Right lobe of liver (tissue), 6 donors: ENCODE measurements at regions not wholly inside any gene's neighbourhood (a gene's known extent, or its start where the extent isn't known, plus 50 kb on each side); places are given as distances from the start of the nearest gene placed in this dataset.

Source experiments
- ATAC-seq, 4 donors: fragments of 200-7000 bp; cut with Tn5 transposase; one replicate each; pipeline ENCODE4 v1.9.1; 2020; ENCODE audit warnings: mild to moderate bottlenecking in 4 of 4, moderate library complexity in 4 of 4
- DNase-seq, 3 donors: peaks; one replicate each; pipeline ENCODE4 v3.0.0-alpha.2; 2020
- H3K27ac ChIP-seq, 3 donors: fragments of 200-600 bp; one replicate each; pipeline ENCODE4 v1.8.0; 2022
- H3K27me3 ChIP-seq, 2 donors: fragments of 200-600 bp; one replicate each; pipeline ENCODE4 v1.8.0; 2022
- H3K36me3 ChIP-seq, 4 donors: fragments of 200-600 bp; sonication (generic) in 1 of 4; one replicate each; pipeline versions ENCODE4 v1.5.1 to v1.8.0; 2017 to 2022; ENCODE audit warnings: control low read depth in 1 of 4
- H3K4me1 ChIP-seq, 4 donors: fragments of 200-600 bp; sonication (generic) in 1 of 4; one replicate each; pipeline versions ENCODE4 v1.5.1 to v1.8.0; 2017 to 2022; ENCODE audit warnings: control low read depth in 1 of 4
- H3K4me3 ChIP-seq, 3 donors: fragments of 200-600 bp; one replicate each; pipeline ENCODE4 v1.8.0; 2022
- H3K9me3 ChIP-seq, 4 donors: fragments of 200-600 bp; sonication (generic) in 1 of 4; one replicate each; pipeline versions ENCODE4 v1.5.1 to v1.8.0; 2017 to 2022; ENCODE audit warnings: control low read depth in 1 of 4
- CTCF ChIP-seq, 4 donors: fragments of 200-600 bp in 3 of 4; fragments of 450-650 bp in 1 of 4; IDR thresholded peaks; one replicate each; pipeline versions ENCODE4 v1.5.1 to v1.8.0; 2016 to 2022; ENCODE audit warnings: antibody characterized with exemption in 4 of 4, mild to moderate bottlenecking in 2 of 4
- POLR2A ChIP-seq: fragments of 450-650 bp; IDR thresholded peaks from one replicate; pipeline ENCODE4 v1.6.1; 2017; ENCODE audit warnings: antibody characterized with exemption, mild to moderate bottlenecking
- WGBS: methylation state at CpG from one replicate; pipeline ENCODE4 v1.1.6; 2018; ENCODE audit warnings: low coverage, low lambda C conversion rate; ENCODE audit not compliant: insufficient coverage; ENCODE audit errors: missing lambda C conversion rate; 5-methylcytosine and 5-hydroxymethylcytosine counted together
- intact Hi-C, 2 donors: fragments of 100-400 bp; cut with DNase I; formaldehyde crosslinking; loops; one replicate each; pipeline versions ENCODE4 v1.11.2 to v1.14.1; 2022
- donor health status: DM: no; HTN: yes; CAD: no.
- donor health status: DM: no; HTN: no; CAD: no.
- donor health status: DM: no; HTN: no; CAD: no.
- donor health status: DM: no; HTN: yes; CAD: no.
- donor health status: DM: no; HTN: yes; CAD: no.

GRCh38 chrX:30948626-30949025, 59.6 kb upstream of the TAB3 start:
- Histone ChIP-seq H3K4me1 (peaks cover 0 to 6% (median 2%) of the 10 kb centered on the region in 4 donors), H3K36me3 (no peaks in the 10 kb centered on the region), H3K27me3 (no peaks in the 10 kb centered on the region), H3K9me3 (no peaks in the 10 kb centered on the region), H3K4me3 (no peak overlapping the region), H3K27ac (no peak overlapping the region)
- WGBS: 33% methylated on average over 2 of the region's 3 CpGs
- intact Hi-C loops: no loop called here
- ATAC-seq: no peak
- no peak for TF ChIP-seq CTCF (IDR thresholded peaks at IDR 0.05)
- TF ChIP-seq POLR2A: no peak
- no peak for DNase-seq

- H3K36me3 ChIP-seq: no peaks in the 10 kb centered on the region
- intact Hi-C loops: no loop called here
- no peak for DNase-seq
- H3K9me3 ChIP-seq: no peaks in the 10 kb centered on the region
- H3K27me3 ChIP-seq: no peaks in the 10 kb centered on the region
- peaks cover 0 to 6% (median 2%) of the 10 kb centered on the region in 4 donors for H3K4me1 ChIP-seq
- H3K4me3 ChIP-seq: no peak overlapping the region
- no peak for TF ChIP-seq POLR2A
- no peak for TF ChIP-seq CTCF (IDR thresholded peaks at IDR 0.05)
- no peak overlapping the region for H3K27ac ChIP-seq
- no peak for ATAC-seq
- WGBS: 43% methylated on average over 2 of the region's 2 CpGs
Observed at GRCh38 chrX:30948051-30948450, 59.0 kb upstream of the TAB3 start.

GRCh38 chrX:30943984-30944383, 54.9 kb upstream of the TAB3 start:
- no peak overlapping the region for H3K27ac ChIP-seq
- ATAC-seq (no peak), DNase-seq (no peak)
- no peaks in the 10 kb centered on the region for H3K9me3 ChIP-seq
- H3K36me3 ChIP-seq: no peaks in the 10 kb centered on the region
- peaks cover 0 to 6% (median 2%) of the 10 kb centered on the region in 4 donors for H3K4me1 ChIP-seq
- TF ChIP-seq POLR2A: no peak
- no peak overlapping the region for H3K4me3 ChIP-seq
- no peaks in the 10 kb centered on the region for H3K27me3 ChIP-seq
- intact Hi-C loops: no loop called here

GRCh38 chrX:30941898-30942297, 52.8 kb upstream of the TAB3 start:
- Histone ChIP-seq H3K4me3 (no peak overlapping the region), H3K4me1 (no peaks in the 10 kb centered on the region), H3K9me3 (no peaks in the 10 kb centered on the region), H3K27me3 (no peaks in the 10 kb centered on the region), H3K27ac (no peak overlapping the region), H3K36me3 (no peaks in the 10 kb centered on the region)
- ATAC-seq: no peak
- intact Hi-C loops: no loop called here
- DNase-seq: no peak
- TF ChIP-seq POLR2A: no peak
- no peak for TF ChIP-seq CTCF (IDR thresholded peaks at IDR 0.05)
- 40% methylated on average over 1 of the region's 1 CpG for WGBS

- H3K4me1 ChIP-seq: no peaks in the 10 kb centered on the region
- H3K27ac ChIP-seq: no peak overlapping the region
- H3K4me3 ChIP-seq: no peak overlapping the region
- H3K27me3 ChIP-seq: no peaks in the 10 kb centered on the region
- DNase-seq (no peak), ATAC-seq (no peak)
- WGBS: 65% methylated on average over 4 of the region's 4 CpGs
- no peak for TF ChIP-seq POLR2A
- TF ChIP-seq CTCF (IDR thresholded peaks at IDR 0.05): no peak
- intact Hi-C loops: no loop called here
- H3K9me3 ChIP-seq: no peaks in the 10 kb centered on the region
- no peaks in the 10 kb centered on the region for H3K36me3 ChIP-seq
Observed at GRCh38 chrX:30939928-30940327, 50.9 kb upstream of the TAB3 start.
